GM19467 (cell line): ENCODE measurements at regions not wholly inside any gene's neighbourhood (a gene's known extent, or its start where the extent isn't known, plus 50 kb on each side); places are given as distances from the start of the nearest gene placed in this dataset.

Experiments
- ATAC-seq: cut with Tn5 transposase; IDR thresholded peaks from one replicate; pipeline ENCODE4 v1.9.1; 2021; ENCODE audit warnings: mild to moderate bottlenecking, moderate library complexity; ENCODE audit not compliant: unreplicated experiment

DNA sequence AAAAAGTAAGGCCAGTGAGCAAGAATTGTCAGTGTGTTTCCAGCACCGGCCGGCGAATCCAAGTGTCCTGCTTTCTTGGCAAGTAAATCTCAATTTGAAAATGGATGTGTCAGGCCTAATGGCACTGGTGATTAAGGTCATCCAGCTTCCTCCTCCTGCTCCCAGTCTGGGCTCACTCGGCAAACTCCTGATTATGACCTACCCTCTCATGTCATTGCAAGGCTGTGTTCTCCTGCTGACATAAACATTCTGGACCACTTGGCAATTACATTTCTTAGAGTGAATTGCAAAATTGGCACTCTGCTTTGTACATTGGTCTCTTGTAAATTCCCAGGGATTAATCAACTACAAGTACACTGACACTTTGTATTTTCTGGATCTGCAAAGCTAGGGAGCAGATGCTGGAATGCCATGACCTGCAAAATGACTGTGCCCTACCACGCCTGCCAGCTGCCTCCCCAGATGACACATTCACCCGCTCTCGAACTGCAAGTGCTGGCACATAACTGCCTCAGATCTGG, 473.8 kb downstream of the KIF20B start:
- ATAC-seq: no peak

DNA sequence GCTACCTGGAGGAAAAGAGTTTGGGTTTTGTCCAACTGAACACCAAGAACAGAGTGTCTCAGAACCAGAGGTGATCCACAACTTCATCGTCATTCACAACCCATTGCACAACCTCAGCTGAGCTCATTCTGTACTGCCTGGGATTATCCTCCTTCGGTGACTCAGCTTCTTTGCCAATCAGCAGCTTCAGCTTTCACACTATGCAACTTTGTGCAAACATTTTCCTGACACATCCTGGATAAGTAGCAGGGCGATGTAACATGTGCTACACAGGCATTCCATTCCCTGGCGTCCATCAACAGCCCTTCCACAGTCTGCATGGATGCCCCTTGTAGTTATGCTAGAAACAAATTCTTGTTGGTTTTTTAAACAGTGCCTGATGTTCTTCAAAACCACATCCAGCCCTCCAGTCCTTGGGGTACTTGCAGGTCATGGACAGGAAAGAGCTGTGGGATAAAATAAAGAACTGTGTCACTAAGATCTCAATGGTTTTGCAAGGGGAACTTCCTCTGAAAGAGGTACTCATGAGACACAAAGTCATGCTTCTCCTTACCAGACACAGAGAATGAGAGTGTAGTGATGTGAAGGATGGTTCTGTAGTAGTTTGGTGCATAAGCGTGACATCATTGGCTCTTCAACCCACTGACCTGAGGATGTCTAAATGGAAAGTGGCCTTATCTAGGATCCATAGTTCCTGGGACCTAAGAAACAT, 478.5 kb downstream of the KIF20B start:
- no peak for ATAC-seq

DNA sequence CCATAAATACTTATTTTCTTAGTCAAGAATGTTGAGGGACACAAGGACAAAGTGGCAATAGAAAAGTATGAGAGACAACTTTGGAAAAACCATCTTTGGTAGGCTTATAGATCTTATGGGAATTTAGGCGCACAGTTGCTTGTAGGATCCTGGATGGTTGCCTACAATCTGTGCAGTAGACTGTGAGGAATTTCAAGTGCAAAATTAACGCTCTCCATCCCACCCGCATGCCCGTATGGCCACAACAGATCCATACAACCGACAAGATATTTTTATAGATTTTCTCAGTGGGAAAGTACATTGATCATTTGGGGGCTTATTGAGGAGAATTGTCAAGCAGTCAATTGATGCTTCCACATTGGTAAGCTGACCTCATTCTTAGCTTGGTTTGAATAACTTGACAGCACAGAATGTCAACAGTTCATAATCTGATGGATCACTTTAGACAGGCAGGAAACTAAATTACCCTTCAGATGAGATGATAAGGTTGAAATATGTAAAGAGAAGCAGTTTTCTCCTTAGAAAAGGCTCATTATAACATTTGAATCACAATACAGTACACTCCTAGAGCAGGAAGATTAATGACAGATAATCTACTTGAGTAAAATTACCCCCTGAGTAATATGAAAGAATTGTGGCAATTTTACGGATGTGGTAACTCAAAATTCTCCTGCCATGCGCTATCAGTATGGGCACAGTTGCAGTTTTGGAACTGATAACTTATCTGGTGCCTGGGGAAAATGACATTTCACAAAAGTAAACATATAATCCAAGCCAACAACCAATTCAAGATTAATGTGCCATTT, 479.7 kb downstream of the KIF20B start:
- no peak for ATAC-seq

DNA sequence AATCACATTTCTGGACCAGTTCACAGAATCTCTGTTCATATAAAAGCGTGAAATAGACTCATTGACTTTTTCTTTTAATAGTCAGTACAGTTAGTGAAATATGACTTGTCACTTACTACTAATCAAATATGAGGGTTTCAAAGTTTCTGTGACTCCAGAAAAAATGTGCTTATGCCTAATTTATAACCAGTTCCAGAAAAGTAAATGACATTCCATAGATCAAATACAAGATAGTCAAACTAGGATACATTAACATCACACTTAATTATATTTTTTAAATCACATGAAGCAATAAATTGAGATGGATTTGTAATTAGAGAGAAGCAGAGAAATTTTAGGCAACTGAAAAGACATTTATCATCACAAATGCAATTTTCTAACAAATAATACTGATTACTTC, 491.4 kb downstream of the KIF20B start:
- no peak for ATAC-seq

DNA sequence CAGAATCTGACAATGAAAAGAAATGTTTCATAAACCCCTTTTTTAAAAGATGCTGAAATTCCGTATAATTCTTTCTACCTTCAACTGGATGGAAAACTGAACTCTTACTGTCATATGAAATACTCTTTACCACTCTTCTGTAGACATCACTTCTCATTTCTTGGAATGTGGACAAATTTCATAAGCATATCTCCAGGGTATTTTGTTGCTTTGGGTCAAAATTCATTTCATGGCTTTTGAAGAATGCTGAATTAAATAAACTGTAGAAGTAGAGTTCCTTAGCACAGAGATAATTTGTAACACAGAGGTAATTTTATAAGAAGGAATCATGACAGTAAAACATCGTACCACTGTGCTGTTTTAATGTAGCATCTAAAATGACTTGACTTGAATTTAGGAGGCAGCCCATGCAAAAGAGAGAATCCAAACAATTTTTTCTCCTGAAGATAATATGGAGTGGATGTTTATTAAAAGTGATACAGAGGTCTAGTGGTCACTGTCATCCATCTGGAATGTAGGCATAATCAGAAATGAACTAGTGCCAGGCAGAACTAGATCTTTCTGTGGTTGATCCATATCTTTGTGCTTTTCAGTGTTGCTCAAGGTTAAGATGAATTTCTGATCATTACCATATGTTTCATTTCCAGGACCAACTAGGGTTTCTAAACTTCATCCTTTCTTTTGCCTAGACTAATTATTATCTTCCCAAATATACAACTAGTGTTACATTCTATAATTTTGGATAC, 492.0 kb downstream of the KIF20B start:
- ATAC-seq: no peak

DNA sequence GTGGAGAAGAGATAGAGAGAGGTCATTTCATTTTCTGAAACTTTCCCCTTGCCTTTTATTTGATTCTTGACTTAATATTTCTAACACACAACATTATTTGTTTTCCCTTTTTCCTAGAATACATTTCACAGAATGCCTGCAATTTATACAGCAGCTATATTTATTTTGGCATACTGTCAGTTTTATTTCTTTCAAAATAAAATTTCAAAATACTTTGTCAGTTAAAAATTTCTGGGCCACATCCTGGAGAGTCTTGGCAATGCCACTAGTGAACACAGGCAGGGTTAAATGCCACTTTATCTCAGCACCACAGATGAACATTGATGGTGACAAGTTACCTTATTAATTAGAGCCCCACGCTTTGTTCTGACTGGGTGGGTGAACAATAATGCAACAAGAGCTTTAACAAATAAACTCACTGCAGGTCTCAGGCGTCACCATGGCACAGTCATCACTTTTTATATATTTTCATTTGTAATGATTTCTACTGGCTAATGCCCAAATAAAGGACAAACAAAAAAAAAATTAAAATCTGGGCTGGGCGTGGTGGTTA, 494.0 kb downstream of the KIF20B start:
- no peak for ATAC-seq

DNA sequence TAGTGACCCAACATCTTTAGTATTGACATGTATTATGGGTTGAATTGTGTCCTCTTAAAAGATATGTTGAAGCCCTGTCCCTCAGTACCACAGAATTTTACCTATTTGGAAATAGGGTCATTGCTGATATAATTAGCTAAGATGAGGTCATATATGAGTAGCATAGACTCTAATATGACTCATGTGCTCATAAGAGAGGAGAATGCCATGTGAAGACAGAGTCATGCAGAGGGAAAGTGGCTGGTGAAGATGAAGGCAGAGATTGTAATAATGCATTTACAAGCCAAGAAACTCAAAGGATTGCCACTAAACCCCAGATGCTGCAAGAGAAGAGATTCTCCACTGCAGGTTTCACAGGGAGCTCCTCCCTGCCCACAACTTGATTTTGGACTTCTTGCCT, 496.4 kb downstream of the KIF20B start:
- no peak for ATAC-seq

DNA sequence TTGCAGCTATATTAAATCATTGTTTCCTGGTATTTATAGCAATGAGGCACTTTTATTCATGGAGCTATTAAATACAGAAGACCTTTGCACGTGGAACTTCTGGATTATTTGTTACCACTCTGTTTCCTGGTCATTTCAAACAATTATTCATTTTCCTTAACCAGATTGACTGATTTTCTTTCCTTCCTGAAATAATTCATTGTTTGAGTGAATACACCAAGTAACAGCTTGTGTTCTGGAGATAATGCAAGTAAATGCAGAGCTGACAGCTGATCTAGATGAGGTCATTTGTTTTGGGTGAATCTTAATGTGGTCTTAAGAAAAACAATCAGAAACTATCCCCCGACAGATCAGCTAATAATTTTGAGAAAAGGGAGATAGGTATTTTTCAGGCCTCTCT, 497.7 kb downstream of the KIF20B start:
- no peak for ATAC-seq

DNA sequence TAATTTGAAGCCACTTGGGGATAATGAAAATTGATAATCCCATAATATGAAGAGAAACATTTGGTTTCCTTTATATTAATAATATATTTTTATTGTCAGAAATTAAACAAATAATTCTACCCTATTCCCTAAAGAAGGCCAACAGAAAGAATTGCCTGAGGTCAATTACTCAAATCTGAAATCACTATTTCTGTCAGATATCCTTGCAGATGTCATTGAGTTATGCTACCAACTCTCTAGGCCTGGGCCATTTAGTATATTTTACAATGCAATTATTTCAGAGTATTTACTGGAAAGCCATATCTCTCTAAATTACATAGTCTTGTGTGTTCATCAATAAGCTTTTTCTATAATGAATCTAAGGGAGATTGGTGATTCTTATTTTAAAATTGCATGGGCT, 498.1 kb downstream of the KIF20B start:
- ATAC-seq: no peak

DNA sequence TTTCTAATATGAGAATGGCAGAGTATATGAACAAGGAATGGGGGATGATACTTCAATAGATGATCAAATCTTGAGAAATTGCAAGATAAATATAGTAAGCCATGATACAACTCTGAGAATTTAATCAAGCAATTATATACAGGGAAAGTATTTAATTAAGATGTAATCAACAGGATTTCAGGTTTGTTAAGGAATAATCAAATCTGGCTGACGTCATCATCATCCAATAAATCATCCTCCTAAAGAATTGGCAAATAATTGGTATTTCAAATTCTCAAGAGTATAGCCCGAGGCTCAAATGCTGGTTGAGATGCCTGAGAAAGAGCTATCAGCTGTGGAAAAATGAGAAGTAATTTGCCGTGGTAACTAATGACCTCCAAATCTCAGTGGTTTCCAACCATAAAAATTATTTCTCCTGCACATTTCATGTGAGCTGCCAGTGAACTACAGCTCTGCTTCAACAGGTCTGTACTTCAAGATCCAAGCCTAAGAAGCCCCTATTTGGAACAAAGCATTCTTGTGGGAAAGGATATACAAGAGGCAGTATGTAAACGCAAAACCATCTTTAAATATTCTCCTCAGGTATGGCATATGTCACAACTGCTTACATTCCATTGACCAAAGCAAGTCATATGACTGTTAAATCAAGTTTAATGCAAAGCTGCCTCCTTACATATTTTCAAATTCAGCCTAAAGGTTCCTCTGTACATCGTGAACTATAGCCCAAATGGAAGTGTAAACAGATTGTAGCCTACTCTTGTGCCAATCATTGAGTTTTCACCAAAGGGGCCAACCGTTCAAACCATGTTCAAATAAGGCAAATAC, 503.0 kb downstream of the KIF20B start:
- ATAC-seq: no peak

DNA sequence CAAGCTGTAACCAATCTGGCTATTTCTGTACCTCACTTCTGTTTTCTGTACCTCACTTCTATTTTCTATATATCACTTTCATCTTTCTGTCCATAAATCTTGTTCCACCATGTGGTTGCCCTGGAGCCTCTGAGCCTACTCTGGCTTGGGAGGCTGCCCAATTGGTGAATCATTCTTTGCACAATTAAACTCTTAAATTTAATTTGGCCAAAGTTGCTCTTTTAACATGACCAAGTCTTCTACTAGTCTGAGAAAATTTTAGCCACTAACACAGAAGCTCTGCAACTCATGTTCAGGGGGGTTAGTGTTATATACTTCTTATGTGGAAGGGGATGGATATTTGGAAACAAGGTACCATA, 503.5 kb downstream of the KIF20B start:
- ATAC-seq: no peak

DNA sequence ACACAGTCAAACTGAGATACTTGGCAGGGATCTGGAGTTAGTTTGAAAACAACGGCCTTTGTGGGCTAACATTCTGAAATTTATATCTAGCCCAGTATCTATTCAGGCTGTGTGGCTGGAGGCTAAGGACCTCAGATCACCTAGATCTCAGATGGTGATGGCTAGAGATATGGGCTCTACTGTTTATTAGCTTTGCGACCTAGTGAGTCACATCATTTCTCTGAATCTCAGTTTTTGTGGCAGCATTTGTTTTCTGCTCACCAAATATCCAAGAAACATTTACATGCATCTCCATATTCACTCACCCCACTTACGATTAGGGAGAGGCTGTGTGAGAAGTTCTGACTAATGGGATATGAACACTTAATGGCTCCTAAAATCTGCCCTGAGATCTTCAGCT, 503.9 kb downstream of the KIF20B start:
- ATAC-seq: no peak

DNA sequence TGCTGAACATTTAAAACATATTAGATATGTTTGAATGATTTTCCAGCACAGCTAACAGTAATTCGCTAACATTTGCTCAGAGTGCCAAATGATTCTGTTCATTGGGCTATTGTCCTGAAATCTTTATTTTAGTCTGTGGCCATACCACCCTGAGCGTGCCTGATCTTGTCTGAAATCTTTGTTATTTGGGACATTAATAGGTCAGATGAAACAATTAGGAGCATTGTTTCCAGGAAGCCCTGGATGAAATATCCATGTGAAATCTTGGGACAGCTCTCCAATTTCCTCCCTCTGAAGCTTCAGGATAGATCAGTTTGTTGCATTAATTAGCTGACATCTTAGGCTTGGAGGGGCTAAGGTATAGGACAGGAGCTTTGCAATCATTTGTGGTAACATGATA, 512.0 kb downstream of the KIF20B start:
- no peak for ATAC-seq

DNA sequence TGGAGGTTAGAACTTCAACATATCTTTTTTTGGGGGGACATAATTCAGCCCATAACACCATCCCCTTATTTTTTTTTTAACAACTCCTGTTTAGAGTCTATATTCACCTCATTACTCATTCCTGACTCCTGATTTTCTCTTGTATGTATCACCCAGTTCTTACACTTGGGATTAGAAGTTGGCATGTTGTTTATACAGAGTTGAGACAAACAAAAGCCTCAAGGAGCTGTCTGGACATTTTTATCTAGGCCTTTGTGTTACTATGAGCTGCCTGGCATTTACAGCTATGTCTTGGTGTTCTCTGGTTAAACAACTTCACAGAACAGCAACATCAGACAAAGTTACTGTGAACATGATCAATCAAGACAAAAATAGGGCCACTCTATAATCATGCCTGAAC, 517.5 kb downstream of the KIF20B start:
- no peak for ATAC-seq

DNA sequence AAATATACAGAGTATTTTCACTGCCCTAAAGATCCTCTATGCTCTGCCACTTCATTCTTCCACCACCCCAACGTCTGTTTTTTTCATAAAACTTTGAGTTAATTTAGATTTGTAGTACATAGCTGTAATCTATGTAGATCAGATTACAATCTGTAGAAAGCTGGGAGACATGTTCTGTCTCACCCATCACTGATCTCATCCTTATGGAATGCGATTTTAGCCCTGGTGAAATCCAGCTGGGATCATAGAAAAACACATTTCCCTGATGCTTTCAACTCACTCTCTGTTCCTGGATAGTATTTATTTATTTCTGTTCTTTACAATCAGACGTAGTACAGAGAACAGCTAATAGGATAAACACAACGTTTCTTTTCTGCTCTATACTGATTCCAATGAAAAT, 521.0 kb downstream of the KIF20B start:
- ATAC-seq: no peak

DNA sequence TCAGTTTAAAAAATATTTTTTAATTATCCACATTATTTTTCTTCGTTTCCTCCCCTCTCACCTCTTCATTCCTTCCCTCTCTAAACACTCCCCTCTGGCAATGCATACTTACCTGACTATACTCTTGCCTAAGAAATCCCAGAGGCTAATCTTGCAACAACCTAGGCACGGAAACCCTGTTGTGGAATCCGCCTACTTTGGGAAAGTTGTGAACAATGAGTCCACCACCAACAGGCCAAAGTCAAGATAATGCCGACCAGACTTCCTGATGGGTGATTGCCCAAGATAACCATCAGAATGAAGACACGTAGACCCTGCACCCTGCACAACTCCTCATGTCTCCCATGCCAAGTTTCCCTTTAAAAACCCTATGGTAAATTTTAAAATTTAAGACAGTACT, 521.5 kb downstream of the KIF20B start:
- ATAC-seq: no peak

DNA sequence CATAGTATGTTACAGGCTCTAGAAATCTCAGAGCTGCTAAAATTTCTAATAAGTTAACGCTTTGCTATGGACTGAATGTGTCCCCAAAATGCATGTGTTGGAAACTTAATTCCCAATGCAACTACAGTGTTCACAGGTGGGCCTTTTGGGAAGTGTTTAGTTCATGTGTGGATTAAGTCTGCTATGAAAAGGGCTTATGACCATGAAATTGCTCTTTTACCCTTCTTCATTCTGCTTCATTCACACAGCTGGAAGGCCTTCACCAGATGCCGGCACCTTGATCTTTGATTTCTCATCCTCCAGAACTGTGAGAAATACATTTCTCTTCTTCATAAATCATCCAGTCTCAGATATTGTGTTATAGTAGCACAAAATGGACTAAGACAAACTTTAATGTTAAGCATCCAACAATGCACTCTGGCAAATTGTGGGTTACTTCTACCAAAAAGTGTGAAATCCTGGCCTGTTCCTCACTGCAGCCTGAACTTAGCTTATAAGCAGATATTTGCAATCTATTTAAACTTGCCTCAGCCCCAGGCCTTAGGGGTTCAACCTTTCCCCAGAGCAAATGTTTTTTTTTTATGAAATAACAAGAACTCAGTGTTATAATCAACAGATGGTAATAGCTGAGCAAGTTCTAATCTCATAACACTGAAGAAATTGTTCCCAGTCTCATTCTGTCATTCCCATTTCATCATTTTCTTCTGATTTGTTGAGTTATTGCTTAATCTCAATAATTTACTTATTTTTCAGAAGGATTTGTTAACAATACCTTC, 523.6 kb downstream of the KIF20B start:
- ATAC-seq: no peak

DNA sequence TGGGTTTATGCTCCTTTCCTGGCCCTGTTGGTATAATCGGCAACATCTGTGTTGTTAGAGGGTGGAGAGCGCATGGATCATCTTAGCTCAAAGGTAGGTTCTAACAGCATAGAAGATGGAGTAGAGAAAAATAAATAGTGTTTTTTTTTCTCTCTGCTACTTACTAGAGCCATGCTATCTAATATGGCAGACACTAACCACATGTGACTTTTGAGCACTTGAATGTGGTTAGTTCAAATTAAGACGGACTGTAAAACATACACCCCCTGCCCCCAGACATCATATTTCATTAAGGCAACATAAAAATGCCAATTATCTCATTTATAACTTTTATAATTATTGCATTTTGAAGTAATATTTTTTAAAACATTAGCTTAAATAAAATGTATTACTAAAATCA, 525.1 kb downstream of the KIF20B start:
- ATAC-seq: no peak

DNA sequence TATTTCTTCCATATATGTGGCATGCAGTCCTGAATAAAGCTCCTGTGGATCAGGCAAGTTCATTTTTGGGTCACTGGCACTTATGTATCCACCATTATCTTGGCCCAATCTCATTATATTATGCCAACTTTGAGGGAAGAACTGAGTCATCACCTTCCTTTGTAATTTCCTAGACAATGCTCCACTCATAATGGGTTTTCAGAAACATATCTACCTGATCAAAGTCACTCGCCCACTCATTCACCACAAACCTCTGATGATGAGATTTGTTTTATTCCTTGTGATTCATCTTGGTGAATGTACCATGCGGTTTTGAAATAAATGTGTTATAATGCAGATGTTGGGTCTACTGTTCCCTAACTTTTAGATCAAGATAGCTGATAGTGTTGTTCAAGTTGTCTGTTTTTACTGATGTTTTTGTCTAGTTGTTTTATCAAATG, 525.8 kb downstream of the KIF20B start:
- ATAC-seq: no peak

DNA sequence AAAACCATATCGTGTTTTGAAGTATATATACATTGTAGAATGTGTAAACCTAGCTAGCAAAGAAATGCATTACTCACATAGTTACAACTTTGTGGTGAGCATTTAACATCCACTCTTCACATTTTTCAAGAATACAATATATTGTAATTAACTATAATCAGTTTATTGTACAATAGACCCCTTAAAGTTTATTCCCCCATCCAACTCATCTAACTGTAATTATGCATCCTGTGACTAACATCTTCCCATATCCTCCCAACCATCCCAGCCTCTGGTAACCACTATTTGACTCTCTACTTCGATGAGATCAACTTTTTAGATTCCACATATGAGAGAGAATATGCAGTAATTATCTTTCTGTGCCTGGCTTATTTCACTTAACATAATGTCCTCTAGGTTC, 526.4 kb downstream of the KIF20B start:
- no peak for ATAC-seq
